Kidney (tissue), 13 donors: ENCODE measurements at regions not wholly inside any gene's neighbourhood (a gene's known extent, or its start where the extent isn't known, plus 50 kb on each side); places are given as distances from the start of the nearest gene placed in this dataset.

Experiments used
- DNase-seq, 5 donors: peaks; one replicate each; pipeline ENCODE4 v3.0.0-alpha.2; 2013 to 2020
- FAIRE-seq: peaks from 2 replicates; lab custom pipeline; 2012; peaks lifted over from hg19 to GRCh38; lab: Jason Lieb, UNC
- H3K27ac ChIP-seq, 2 donors: one replicate each; pipeline ENCODE4 v1.7.0; 2013; ENCODE audit warnings: low read depth in 2 of 2, low read length in 2 of 2, inconsistent platforms in 1 of 2
- H3K27me3 ChIP-seq: one replicate; pipeline ENCODE4 v1.7.1; 2013; ENCODE audit warnings: low read length, inconsistent platforms; ENCODE audit not compliant: control insufficient read depth, insufficient read depth
- H3K36me3 ChIP-seq, 3 donors: one replicate each; pipeline versions ENCODE4 v1.7.0 to v1.7.1; 2013; ENCODE audit warnings: low read length in 3 of 3, control low read depth in 1 of 3, inconsistent platforms in 1 of 3; ENCODE audit not compliant: insufficient read depth in 3 of 3, control insufficient read depth in 2 of 3
- H3K4me1 ChIP-seq, 3 donors: one replicate each; pipeline versions ENCODE4 v1.7.0 to v1.7.1; 2013; ENCODE audit warnings: low read length in 3 of 3, inconsistent platforms in 1 of 3, low read depth in 1 of 3; ENCODE audit not compliant: control insufficient read depth in 2 of 3, insufficient read depth in 2 of 3
- H3K4me3 ChIP-seq, 3 donors: one replicate each; pipeline versions ENCODE4 v1.7.0 to v1.8.1; 2013; ENCODE audit warnings: low read length in 3 of 3, control low read depth in 1 of 3, inconsistent platforms in 1 of 3
- H3K9ac ChIP-seq, 3 donors: one replicate each; pipeline versions ENCODE4 v1.7.0 to v1.7.1; 2013; ENCODE audit warnings: low read length in 3 of 3, control low read depth in 1 of 3, inconsistent platforms in 1 of 3
- H3K9me3 ChIP-seq, 3 donors: one replicate each; pipeline versions ENCODE4 v1.7.0 to v1.7.1; 2013; ENCODE audit warnings: low read length in 3 of 3, control low read depth in 1 of 3, inconsistent platforms in 1 of 3; ENCODE audit not compliant: control insufficient read depth in 2 of 3, insufficient read depth in 1 of 3
- CTCF ChIP-seq: IDR thresholded peaks from 3 replicates; pipeline ENCODE4 v1.5.1; 2012; ENCODE audit warnings: mild to moderate bottlenecking, moderate library complexity, borderline replicate concordance; ENCODE audit not compliant: insufficient read depth; ENCODE audit errors: extremely low read depth
- intact Hi-C: fragments of 100-400 bp; cut with DNase I; formaldehyde crosslinking; loops from one replicate; pipeline ENCODE4 v1.11.1; 2022
- donor health status: control.
- donor health status: control.
- donor health status: control.
- donor health status: control.
- donor health status: control.
- donor health status: DM: yes; HTN: yes; CAD: no.
- donor health status: Normal renal cell carcinoma (clear cell type).

- H3K36me3 ChIP-seq, result no peaks in the 10 kb centered on the region
- H3K27ac ChIP-seq, result no peak overlapping the region
- FAIRE-seq (no peak), DNase-seq (no peak)
- no peak for TF ChIP-seq CTCF
- intact Hi-C loops, result no loop called here
- no peaks in the 10 kb centered on the region for H3K4me1 ChIP-seq
- H3K9ac ChIP-seq, result no peak overlapping the region
- H3K9me3 ChIP-seq, result no peaks in the 10 kb centered on the region
- no peak overlapping the region for H3K4me3 ChIP-seq
- H3K27me3 ChIP-seq, result no peaks in the 10 kb centered on the region
Observed at GRCh38 chrX:37910186-37910585, 62.8 kb upstream of the DYNLT3 start.

- Histone ChIP-seq H3K4me1 (no peaks in the 10 kb centered on the region), H3K27me3 (peaks cover 2% of the 10 kb centered on the region), H3K36me3 (no peaks in the 10 kb centered on the region), H3K9ac (no peak overlapping the region), H3K4me3 (no peak overlapping the region), H3K9me3 (no peaks in the 10 kb centered on the region), H3K27ac (no peak overlapping the region)
- intact Hi-C loops, result no loop called here
- DNase-seq (no peak), FAIRE-seq (no peak)
- TF ChIP-seq CTCF, result no peak
Observed at GRCh38 chrX:37912304-37912703, 64.9 kb upstream of the DYNLT3 start.

- TF ChIP-seq CTCF, result no peak
- DNase-seq (no peak), FAIRE-seq (no peak)
- peaks cover 2% of the 10 kb centered on the region for H3K27me3 ChIP-seq
- intact Hi-C loops, result no loop called here
- no peaks in the 10 kb centered on the region for H3K36me3 ChIP-seq
- H3K27ac ChIP-seq, result no peak overlapping the region
- no peaks in the 10 kb centered on the region for H3K9me3 ChIP-seq
- no peaks in the 10 kb centered on the region for H3K4me1 ChIP-seq
- H3K4me3 ChIP-seq, result no peak overlapping the region
- no peak overlapping the region for H3K9ac ChIP-seq
Observed at GRCh38 chrX:37912777-37913176, 65.4 kb upstream of the DYNLT3 start.

- Histone ChIP-seq H3K9ac (no peak overlapping the region), H3K9me3 (peaks cover 0 to 5% (median 0%) of the 10 kb centered on the region in 3 donors), H3K4me1 (no peaks in the 10 kb centered on the region), H3K27me3 (peaks cover 2% of the 10 kb centered on the region), H3K27ac (no peak overlapping the region), H3K4me3 (no peak overlapping the region), H3K36me3 (no peaks in the 10 kb centered on the region)
- TF ChIP-seq CTCF, result no peak
- FAIRE-seq, result no peak
- intact Hi-C loops, result no loop called here
- no peak for DNase-seq
Observed at GRCh38 chrX:37918168-37918567, 70.8 kb upstream of the DYNLT3 start.
